ENCODE measurements at regions not wholly inside any gene's neighbourhood (a gene's known extent, or its start where the extent isn't known, plus 50 kb on each side); places are given as distances from the start of the nearest gene placed in this dataset.
A peak's percentile ranks its signal among the peaks of the same experiment; 100 is the strongest.

- no peak for TF ChIP-seq EZH2 (IDR thresholded peaks at IDR 0.05; ENCODE audit: borderline replicate concordance, insufficient read depth, low read depth, low read length, poor library complexity, severe bottlenecking)
- no peak for TF ChIP-seq CTCF (IDR thresholded peaks at IDR 0.05)
- Histone ChIP-seq H3K4me2 (replicated peaks; ENCODE audit: low read depth, low read length, poor library complexity, severe bottlenecking) (no peak overlapping the region), H2AFZ (ENCODE audit: insufficient read depth, low read depth, low read length, poor library complexity, severe bottlenecking) (no peak overlapping the region), H3K9ac (ENCODE audit: low read length) (no peak overlapping the region), H3K27me3 (replicated peaks in 1 of 4; ENCODE audit: control extremely low read depth in 1 of 4, control insufficient read depth in 3 of 4, insufficient read depth in 4 of 4, low read length in 3 of 4) (no peaks in the 10 kb centered on the region), H3K79me2 (ENCODE audit: control insufficient read depth, insufficient read depth, low read length) (no peaks in the 10 kb centered on the region), H4K20me1 (ENCODE audit: control insufficient read depth, insufficient read depth, low read length, poor library complexity, severe bottlenecking) (no peaks in the 10 kb centered on the region), H3K4me3 (ENCODE audit: control extremely low read depth in 1 of 5, extremely low read depth in 1 of 5, insufficient read depth in 1 of 5, low read depth in 2 of 5, low read length in 4 of 5) (no peak overlapping the region), H3K9me3 (ENCODE audit: control extremely low read depth in 1 of 3, control insufficient read depth in 2 of 3, insufficient read depth in 1 of 3, low read length in 2 of 3) (no peaks in the 10 kb centered on the region), H3K36me3 (replicated peaks in 1 of 2; ENCODE audit: control extremely low read depth in 1 of 2, control insufficient read depth in 1 of 2, extremely low read depth in 1 of 2, insufficient read depth in 2 of 2, low read length in 1 of 2) (no peaks in the 10 kb centered on the region), H3K4me1 (ENCODE audit: control insufficient read depth in 2 of 2, insufficient read depth in 2 of 2, low read length in 2 of 2) (peaks cover 16 to 18% of the 10 kb centered on the region in 2 donors), H3K27ac (ENCODE audit: low read length in 2 of 2) (no peak overlapping the region)
- no peak overlapping the region for H3K27ac Mint-ChIP-seq
- H3K4me3 Mint-ChIP-seq = no peak overlapping the region
- ChIA-PET CTCF (interaction anchor here (1.2 kb wide), 1 partner anchor 14 kb away, joined by 7 read pairs; no protein-coding TSS in a partner anchor), POLR2A (interaction anchor here (0.7 kb wide), 1 partner anchor 34 kb away, joined by 3 read pairs; no protein-coding TSS in a partner anchor)
- WGBS (ENCODE audit: insufficient coverage) = 80% methylated on average over 9 of the region's 9 CpGs
- no peaks in the 10 kb centered on the region for H3K9me3 Mint-ChIP-seq (ENCODE audit: insufficient read depth)
- ATAC-seq (ENCODE audit: low read depth) = no peak
- H3K4me1 Mint-ChIP-seq = peaks cover 16% of the 10 kb centered on the region
- peaks cover 5% of the 10 kb centered on the region for H3K27me3 Mint-ChIP-seq
- intact Hi-C loops (cut with micrococcal nuclease) = no loop called here
- no peak for DNase-seq
These were observed 79.1 kb upstream of the AKIP1 start for GRCh38 chr11:8831861-8832260.

- Histone ChIP-seq H3K9me3 (ENCODE audit: control extremely low read depth in 1 of 3, control insufficient read depth in 2 of 3, insufficient read depth in 1 of 3, low read length in 2 of 3) (no peaks in the 10 kb centered on the region), H4K20me1 (ENCODE audit: control insufficient read depth, insufficient read depth, low read length, poor library complexity, severe bottlenecking) (no peaks in the 10 kb centered on the region), H3K36me3 (replicated peaks in 1 of 2; ENCODE audit: control extremely low read depth in 1 of 2, control insufficient read depth in 1 of 2, extremely low read depth in 1 of 2, insufficient read depth in 2 of 2, low read length in 1 of 2) (no peaks in the 10 kb centered on the region), H3K4me2 (replicated peaks; ENCODE audit: low read depth, low read length, poor library complexity, severe bottlenecking) (peak overlapping the region; percentile 61), H3K27ac (ENCODE audit: low read length in 2 of 2) (peak overlapping the region in 1 of 2 donors; percentile 51), H3K79me2 (ENCODE audit: control insufficient read depth, insufficient read depth, low read length) (no peaks in the 10 kb centered on the region), H2AFZ (ENCODE audit: insufficient read depth, low read depth, low read length, poor library complexity, severe bottlenecking) (peak overlapping the region; percentile 76), H3K9ac (ENCODE audit: low read length) (peak overlapping the region; percentile 10), H3K27me3 (replicated peaks in 1 of 4; ENCODE audit: control extremely low read depth in 1 of 4, control insufficient read depth in 3 of 4, insufficient read depth in 4 of 4, low read length in 3 of 4) (no peaks in the 10 kb centered on the region), H3K4me1 (ENCODE audit: control insufficient read depth in 2 of 2, insufficient read depth in 2 of 2, low read length in 2 of 2) (peaks cover 16 to 18% of the 10 kb centered on the region in 2 donors), H3K4me3 (ENCODE audit: control extremely low read depth in 1 of 5, extremely low read depth in 1 of 5, insufficient read depth in 1 of 5, low read depth in 2 of 5, low read length in 4 of 5) (no peak overlapping the region)
- WGBS (ENCODE audit: insufficient coverage) = 36% methylated on average over 9 of the region's 9 CpGs
- ATAC-seq (ENCODE audit: low read depth) (peak; percentile 81), DNase-seq (peak; percentile 71)
- POLR2A ChIA-PET = interaction anchor here (0.7 to 0.9 kb wide), 2 partner anchors 78 to 1230 kb away, joined by 3 to 7 read pairs; no protein-coding TSS in a partner anchor
- Mint-ChIP-seq H3K4me1 (peaks cover 16% of the 10 kb centered on the region), H3K27me3 (peaks cover 8% of the 10 kb centered on the region), H3K4me3 (peak overlapping the region; percentile 32), H3K9me3 (ENCODE audit: insufficient read depth) (no peaks in the 10 kb centered on the region), H3K27ac (peak overlapping the region; percentile 61)
- CTCF ChIA-PET = no interaction called here
- TF ChIP-seq EZH2 (IDR thresholded peaks at IDR 0.05; ENCODE audit: borderline replicate concordance, insufficient read depth, low read depth, low read length, poor library complexity, severe bottlenecking) = no peak
- no peak for TF ChIP-seq CTCF (IDR thresholded peaks at IDR 0.05)
- intact Hi-C loops (cut with micrococcal nuclease) = no loop called here
These were observed 78.3 kb upstream of the AKIP1 start for GRCh38 chr11:8832571-8833260.

Data from B cell (primary cell).